Muscle of back (tissue), 3 donors: ENCODE measurements at regions not wholly inside any gene's neighbourhood (a gene's known extent, or its start where the extent isn't known, plus 50 kb on each side); places are given as distances from the start of the nearest gene placed in this dataset.
"Not testable (repeated sequence)": the region's sequence is repeated elsewhere in the genome, so short reads cannot be mapped to it uniquely, and the experiment has no call there.

Source experiments
- DNase-seq, 3 donors: peaks; one replicate each; pipeline versions ENCODE4 v3.0.0 to v3.0.0-alpha.2; 2013

DNA sequence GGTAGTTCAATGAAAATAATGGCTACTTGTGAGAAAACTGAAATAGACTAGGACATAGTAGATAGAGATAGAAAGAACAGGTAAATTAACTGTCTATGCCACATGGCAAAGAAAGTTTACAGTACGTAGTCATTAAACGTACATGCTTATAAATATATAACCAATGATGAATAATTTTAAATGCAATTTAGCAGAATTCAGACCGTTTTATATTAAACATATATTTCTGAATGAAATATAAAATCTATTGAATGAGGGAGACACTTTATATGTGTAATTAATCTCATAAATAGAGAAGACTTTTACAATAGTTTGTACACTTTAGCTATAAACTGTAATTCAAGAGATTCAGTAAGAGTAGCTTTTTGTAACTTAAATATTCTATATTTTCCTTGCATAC lies 124.4 kb upstream of the VPREB1 start:
- DNase-seq: no peak

DNA sequence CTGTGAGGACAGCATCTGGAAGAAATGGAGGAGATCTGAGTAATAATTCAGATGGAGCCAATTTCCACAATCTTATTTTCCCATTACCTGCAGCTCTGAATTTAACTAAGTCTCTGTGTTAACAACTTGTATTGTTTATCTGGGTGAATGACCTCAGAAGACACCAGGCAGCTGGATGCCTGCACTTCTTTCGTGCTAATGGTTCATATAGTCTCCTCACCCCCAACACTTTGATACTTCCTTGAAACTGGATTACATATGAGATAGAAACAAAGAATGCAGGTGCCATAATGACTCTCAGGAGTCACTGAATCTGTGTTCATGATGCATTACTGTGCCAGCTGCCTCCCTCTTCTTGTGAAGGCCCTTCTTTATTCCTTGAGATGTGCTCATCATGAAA lies 125.6 kb upstream of the VPREB1 start:
- no peak for DNase-seq

DNA sequence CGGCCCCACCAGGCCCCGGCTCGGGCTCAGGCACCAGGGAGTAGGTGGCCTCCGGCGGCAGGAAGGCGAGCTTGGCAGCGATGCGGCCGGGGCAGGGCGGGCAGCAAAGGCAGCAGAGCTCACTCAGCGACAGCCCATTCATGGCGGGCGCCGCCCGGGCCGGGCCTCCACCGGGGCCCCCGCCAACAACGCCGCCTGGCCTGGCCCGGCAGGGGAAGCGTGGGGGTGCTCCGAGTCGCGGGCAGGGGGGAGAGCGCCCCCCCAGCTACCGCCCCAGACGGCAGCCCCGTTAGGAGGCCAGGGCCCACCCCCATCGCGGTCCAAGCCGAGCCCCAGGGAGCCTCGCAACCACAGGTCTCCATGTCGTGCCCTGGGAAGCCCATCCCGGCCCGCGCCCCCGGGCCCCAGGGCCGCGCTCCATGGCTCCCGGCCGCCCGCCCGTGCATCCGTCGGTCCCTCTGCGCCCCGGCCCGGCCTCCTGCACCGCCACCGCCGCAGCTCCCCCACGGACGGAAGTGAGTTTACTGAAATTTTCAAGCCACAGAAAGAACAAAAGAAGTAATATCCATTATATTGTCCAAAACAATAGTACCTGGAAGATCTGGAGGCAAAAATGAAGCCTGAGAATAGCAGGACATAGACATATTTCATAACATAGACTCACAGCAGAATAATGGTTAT lies 126.6 kb upstream of the VPREB1 start:
- not testable (repeated sequence) for DNase-seq

- DNase-seq: not testable (repeated sequence)
Observed at GRCh38 chr22:22116997-22117770, 127.4 kb upstream of the VPREB1 start.

DNA sequence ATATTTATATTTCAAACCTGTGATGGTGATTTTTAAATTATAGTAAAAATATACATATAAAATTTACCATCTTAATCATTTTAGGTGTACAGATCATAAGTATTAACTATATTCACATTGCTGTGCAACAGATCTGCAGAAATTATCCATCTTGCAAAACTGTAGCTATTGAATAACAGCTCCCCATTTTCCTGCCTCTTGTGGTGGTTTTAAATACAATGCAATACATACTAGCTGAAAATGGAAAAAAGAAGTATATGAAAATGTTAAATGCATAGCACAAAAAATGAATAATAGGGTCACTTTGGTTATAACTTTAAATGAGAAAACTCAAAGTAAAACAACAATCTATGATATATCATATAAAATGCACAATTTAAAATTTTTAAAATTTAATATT lies 130.9 kb upstream of the VPREB1 start:
- DNase-seq: no peak

- no peak for DNase-seq
Observed at GRCh38 chr22:22112533-22113294, 130.1 kb upstream of the TOP3B start.

DNA sequence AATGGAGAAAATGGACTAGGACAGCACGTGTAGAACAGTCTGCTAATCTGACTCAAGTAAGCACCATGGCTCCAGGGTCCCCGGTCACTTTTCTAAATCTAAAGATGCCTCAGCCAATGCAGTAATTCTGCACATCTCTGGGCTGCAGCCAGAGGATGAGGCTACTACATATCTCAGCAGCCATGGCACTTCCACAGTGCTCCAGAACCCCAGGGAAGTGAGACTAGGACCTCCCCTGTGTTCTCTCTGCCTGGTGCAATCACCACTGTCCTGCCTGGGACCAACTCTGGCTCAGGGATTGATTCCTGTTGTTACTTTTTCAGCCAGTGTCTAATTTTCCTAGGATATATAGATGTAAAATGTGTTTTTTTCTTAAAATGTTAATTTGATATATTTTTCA lies 129.4 kb upstream of the TOP3B start:
- no peak for DNase-seq

GRCh38 chr22:22111267-22111751 lies 128.7 kb upstream of the TOP3B start:
- peak in 1 of 3 donors; percentile 38 for DNase-seq

DNA sequence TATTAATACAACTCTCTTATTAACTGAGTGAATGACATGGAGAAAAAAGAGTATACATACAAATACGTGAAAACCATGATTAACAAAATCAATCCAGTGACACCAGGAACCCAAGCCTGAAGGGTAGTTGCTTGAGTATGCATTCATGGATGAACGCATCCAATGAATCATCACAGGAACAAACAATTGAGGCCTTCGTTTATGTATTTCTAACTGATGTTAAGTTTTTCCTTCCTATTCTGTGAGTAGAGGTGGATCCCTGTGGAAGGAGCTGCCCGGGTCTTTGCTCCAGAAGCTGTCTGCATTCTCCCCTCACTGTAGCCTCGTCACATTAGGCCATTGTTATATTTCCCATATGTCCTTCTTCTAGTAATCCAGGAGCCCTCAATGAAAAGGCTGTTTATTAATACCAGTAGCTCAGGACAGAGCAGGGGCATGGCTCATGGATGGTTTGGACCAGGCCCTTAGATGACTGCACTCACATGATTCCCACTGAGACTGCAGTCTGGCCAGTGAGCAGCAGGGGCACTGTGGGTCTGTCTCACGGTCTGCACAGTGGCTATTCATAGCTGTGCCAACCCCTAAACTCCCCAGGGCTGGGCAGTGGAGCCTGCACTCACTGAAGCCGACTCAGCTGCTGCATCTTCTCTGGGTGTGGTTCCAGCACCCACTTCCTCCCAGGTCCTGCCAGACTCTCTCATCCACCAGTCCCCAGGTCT lies 128.1 kb upstream of the TOP3B start:
- peak; percentile 6 to 32 (median 15) for DNase-seq

DNA sequence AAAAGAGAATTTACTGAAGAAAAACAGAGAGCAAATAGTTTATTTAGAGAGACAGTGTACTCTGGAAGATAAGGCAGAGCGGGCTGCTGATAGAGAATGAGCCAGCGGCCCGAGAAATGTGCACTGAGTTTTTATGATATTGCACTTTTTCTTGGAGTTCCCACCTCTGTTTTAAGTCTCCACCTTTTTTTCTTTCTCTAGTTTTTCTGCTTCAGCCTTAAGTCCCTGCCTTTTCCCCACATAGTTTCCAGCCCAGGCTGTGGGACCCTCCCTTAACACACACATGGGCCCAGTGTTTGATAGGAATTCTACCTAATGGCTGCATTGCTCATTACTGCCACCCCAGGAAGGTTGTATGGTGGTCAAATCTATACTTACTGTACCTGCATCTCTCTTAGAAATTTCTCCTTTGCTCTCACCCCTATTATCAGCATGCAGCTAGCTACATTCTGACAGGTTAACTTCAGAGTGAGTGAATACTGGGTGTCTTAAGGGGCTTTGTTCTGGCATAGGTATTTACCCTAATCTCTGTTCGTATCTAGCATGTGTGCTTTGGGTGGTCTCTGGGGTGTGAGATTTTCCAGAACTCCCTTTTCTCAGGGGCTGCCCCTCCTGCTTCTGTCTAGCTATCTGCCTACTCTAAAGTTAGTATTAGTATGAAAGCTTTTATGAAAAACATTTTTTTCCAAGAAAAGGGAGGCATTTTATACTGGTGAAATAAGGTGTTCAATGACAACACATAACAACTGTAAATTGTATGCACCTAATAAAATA lies 127.3 kb upstream of the TOP3B start:
- DNase-seq: no peak

- no peak for DNase-seq
Observed at GRCh38 chr22:22106855-22107254, 124.3 kb upstream of the TOP3B start.

DNA sequence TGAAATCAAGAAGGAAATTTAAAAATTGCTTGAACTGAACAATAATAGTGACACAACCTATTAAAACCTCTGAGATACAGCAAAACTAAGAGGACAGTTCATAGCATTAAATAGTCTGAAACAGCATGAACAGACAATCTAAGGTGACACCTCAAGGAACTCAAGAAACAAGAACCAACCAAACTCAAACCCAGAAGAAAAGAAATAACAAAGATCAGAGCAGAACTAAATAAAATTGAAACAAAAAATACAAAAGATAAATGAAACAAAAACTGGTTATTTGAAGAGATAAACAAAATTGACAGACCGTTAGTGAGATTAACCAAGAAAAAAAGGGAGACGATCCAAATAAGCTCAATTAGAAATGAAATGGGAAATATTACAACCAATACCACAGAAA lies 122.8 kb upstream of the TOP3B start:
- no peak for DNase-seq

- DNase-seq: no peak
Observed at GRCh38 chr22:22103078-22103875, 120.7 kb upstream of the TOP3B start.

DNA sequence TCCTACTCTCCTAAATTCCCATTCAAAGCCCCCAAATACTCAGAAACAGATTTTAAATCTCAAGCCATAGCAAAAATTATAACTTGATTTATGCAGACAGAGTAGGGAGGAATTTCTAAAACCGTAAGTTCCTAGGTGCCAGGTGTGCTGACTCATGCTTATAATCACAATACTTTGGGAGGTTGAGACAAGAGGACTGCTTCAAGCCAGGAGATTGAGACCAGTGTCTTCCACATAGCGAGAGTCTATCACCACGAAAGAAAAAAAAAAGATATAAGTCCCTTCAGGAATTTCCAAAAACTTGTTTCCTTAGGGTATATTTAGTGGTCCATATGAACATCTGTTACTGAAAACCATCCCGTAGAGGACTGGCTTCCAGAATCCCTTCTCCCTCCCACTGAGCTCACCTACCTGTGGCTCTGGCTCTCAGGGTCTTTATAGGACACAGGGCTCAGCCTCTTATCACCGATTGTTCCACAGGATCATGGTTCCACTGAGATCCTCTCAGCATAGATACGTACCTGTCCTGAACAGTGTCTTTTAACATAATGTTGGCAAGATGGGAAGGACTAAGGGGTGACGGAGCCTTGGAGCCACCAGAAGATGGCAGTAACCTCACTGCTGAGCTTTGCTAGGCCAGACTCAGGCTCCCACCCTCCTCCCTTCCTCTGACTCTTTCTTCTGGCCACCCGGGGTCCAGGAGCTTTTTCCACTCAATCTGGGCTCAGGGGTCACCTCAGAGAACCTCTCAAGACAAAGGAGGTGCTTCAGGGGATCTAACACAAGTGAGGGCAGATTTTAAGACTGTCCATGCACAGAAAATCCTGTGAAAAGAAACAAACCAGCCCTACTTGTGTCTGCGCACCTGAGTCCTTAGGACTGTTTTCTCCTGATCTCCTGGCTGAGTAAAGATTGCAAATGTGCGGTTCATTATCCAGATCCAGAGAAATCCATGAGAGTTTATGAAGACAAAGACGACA lies 117.5 kb upstream of the TOP3B start:
- DNase-seq: no peak

DNA sequence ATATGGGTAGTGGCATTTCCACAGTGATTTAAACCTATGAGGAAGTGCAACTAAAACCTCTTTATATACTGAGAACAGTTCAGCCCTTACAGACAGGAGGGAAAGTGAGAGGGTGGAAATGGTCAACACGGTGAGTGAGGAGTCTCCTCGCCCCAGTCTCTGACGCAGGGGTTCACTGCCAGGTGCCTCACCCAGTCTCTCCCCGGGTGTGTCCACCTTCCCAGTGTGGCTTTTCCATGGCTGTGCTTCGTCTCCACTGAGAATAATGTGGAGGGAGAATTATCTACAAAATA lies 116.6 kb upstream of the TOP3B start:
- DNase-seq: no peak

GRCh38 chr22:22098457-22099193 lies 116.0 kb upstream of the TOP3B start:
- no peak for DNase-seq

GRCh38 chr22:22097727-22098228 lies 115.2 kb upstream of the TOP3B start:
- no peak for DNase-seq

- DNase-seq: no peak
Observed at GRCh38 chr22:22094921-22095320, 112.3 kb upstream of the TOP3B start.
